ENCODE measurements at regions not wholly inside any gene's neighbourhood (a gene's known extent, or its start where the extent isn't known, plus 50 kb on each side); places are given as distances from the start of the nearest gene placed in this dataset.

DNA sequence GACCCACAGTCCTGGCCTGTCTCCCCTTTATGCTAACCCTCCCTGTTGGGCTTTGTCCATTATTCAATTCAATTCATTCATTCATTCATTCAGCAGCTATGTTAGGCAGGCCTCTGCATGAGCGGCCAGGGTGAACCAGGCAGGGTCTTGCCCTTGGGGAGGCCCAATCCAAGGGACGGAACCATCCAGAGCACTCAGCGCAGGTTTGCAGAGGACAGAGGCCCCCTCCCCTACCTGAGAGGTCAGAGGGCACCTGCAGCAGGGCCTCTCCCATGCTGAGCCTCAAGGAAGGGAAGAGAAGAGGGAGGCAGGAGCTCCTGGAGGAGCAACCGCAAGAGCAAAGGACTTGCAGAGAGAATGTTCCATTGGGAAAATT is 61.4 kb downstream of the C9orf50 start:
- no peak for TF ChIP-seq CTCF (IDR thresholded peaks at IDR 0.05; ENCODE audit: insufficient read depth, low read length)
- TF ChIP-seq GABPA (IDR thresholded peaks at IDR 0.05; ENCODE audit: low read depth), result no peak
- TF ChIP-seq, protein P1, sequence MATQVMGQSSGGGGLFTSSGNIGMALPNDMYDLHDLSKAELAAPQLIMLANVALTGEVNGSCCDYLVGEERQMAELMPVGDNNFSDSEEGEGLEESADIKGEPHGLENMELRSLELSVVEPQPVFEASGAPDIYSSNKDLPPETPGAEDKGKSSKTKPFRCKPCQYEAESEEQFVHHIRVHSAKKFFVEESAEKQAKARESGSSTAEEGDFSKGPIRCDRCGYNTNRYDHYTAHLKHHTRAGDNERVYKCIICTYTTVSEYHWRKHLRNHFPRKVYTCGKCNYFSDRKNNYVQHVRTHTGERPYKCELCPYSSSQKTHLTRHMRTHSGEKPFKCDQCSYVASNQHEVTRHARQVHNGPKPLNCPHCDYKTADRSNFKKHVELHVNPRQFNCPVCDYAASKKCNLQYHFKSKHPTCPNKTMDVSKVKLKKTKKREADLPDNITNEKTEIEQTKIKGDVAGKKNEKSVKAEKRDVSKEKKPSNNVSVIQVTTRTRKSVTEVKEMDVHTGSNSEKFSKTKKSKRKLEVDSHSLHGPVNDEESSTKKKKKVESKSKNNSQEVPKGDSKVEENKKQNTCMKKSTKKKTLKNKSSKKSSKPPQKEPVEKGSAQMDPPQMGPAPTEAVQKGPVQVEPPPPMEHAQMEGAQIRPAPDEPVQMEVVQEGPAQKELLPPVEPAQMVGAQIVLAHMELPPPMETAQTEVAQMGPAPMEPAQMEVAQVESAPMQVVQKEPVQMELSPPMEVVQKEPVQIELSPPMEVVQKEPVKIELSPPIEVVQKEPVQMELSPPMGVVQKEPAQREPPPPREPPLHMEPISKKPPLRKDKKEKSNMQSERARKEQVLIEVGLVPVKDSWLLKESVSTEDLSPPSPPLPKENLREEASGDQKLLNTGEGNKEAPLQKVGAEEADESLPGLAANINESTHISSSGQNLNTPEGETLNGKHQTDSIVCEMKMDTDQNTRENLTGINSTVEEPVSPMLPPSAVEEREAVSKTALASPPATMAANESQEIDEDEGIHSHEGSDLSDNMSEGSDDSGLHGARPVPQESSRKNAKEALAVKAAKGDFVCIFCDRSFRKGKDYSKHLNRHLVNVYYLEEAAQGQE (IDR thresholded peaks at IDR 0.05; ENCODE audit: insufficient replicate concordance, low read depth), result no peak
- TF ChIP-seq SPI1 (IDR thresholded peaks at IDR 0.05; ENCODE audit: borderline replicate concordance, low read depth), result no peak
- TF ChIP-seq POLR2AphosphoS5 (IDR thresholded peaks at IDR 0.05; ENCODE audit: low read depth), result no peak

Measured in HL-60 (cell line).